ENCODE measurements at regions not wholly inside any gene's neighbourhood (a gene's known extent, or its start where the extent isn't known, plus 50 kb on each side); places are given as distances from the start of the nearest gene placed in this dataset.
"Not testable (repeated sequence)": the region's sequence is repeated elsewhere in the genome, so short reads cannot be mapped to it uniquely, and the experiment has no call there.

GRCh38 chr6:15758631-15759215 lies 95.9 kb upstream of the DTNBP1 start:
- no peak for DNase-seq

- no peak for DNase-seq
These were observed 92.7 kb upstream of the DTNBP1 start for GRCh38 chr6:15755526-15755925.

- no peak for DNase-seq
These were observed 91.9 kb upstream of the DTNBP1 start for GRCh38 chr6:15754706-15755079.

- no peak for DNase-seq
These were observed 91.3 kb upstream of the DTNBP1 start for GRCh38 chr6:15754035-15754705.

- DNase-seq: no peak
These were observed 90.0 kb upstream of the DTNBP1 start for GRCh38 chr6:15752820-15753219.

- DNase-seq: no peak
These were observed 89.0 kb upstream of the DTNBP1 start for GRCh38 chr6:15751721-15752350.

GRCh38 chr6:15748341-15748740 lies 85.5 kb upstream of the DTNBP1 start:
- DNase-seq: no peak

- no peak for DNase-seq
These were observed 84.6 kb upstream of the DTNBP1 start for GRCh38 chr6:15747354-15747883.

- no peak for DNase-seq
These were observed 83.0 kb upstream of the DTNBP1 start for GRCh38 chr6:15745781-15746180.

- DNase-seq: no peak
These were observed 82.1 kb upstream of the DTNBP1 start for GRCh38 chr6:15744818-15745402.

GRCh38 chr6:15742013-15742412 lies 79.2 kb upstream of the DTNBP1 start:
- DNase-seq: not testable (repeated sequence)

- DNase-seq: no peak
These were observed 78.6 kb upstream of the DTNBP1 start for GRCh38 chr6:15741405-15741804.

GRCh38 chr6:15739867-15740266 lies 77.0 kb upstream of the DTNBP1 start:
- no peak for DNase-seq

- no peak for DNase-seq
These were observed 76.5 kb upstream of the DTNBP1 start for GRCh38 chr6:15739353-15739752.

- not testable (repeated sequence) for DNase-seq
These were observed 75.4 kb upstream of the DTNBP1 start for GRCh38 chr6:15738195-15738594.

- no peak for DNase-seq
These were observed 73.5 kb upstream of the DTNBP1 start for GRCh38 chr6:15736297-15736696.

- no peak for DNase-seq
These were observed 72.9 kb upstream of the DTNBP1 start for GRCh38 chr6:15735567-15736265.

GRCh38 chr6:15734118-15734897 lies 71.5 kb upstream of the DTNBP1 start:
- DNase-seq: no peak

GRCh38 chr6:15730922-15731321 lies 68.1 kb upstream of the DTNBP1 start:
- no peak for DNase-seq

GRCh38 chr6:15730442-15730841 lies 67.6 kb upstream of the DTNBP1 start:
- no peak for DNase-seq

GRCh38 chr6:15722731-15723130 lies 59.9 kb upstream of the DTNBP1 start:
- no peak for DNase-seq

- DNase-seq: no peak
These were observed 54.1 kb upstream of the DTNBP1 start for GRCh38 chr6:15716889-15717288.
